ENCODE measurements at regions not wholly inside any gene's neighbourhood (a gene's known extent, or its start where the extent isn't known, plus 50 kb on each side); places are given as distances from the start of the nearest gene placed in this dataset.

GRCh38 chr19:31783592-31783991 lies 434.4 kb upstream of the TSHZ3 start:
- ChIA-PET POLR2A (no interaction called here), CTCF (no interaction called here)
- no peak for DNase-seq (ENCODE audit: low read depth, low spot score)
- no peak overlapping the region for H3K4me3 ChIP-seq (ENCODE audit: low read depth, low read length)
- TF ChIP-seq, protein P1, sequence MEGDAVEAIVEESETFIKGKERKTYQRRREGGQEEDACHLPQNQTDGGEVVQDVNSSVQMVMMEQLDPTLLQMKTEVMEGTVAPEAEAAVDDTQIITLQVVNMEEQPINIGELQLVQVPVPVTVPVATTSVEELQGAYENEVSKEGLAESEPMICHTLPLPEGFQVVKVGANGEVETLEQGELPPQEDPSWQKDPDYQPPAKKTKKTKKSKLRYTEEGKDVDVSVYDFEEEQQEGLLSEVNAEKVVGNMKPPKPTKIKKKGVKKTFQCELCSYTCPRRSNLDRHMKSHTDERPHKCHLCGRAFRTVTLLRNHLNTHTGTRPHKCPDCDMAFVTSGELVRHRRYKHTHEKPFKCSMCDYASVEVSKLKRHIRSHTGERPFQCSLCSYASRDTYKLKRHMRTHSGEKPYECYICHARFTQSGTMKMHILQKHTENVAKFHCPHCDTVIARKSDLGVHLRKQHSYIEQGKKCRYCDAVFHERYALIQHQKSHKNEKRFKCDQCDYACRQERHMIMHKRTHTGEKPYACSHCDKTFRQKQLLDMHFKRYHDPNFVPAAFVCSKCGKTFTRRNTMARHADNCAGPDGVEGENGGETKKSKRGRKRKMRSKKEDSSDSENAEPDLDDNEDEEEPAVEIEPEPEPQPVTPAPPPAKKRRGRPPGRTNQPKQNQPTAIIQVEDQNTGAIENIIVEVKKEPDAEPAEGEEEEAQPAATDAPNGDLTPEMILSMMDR (IDR thresholded peaks at IDR 0.05; ENCODE audit: insufficient read depth, low read length, missing control alignments): no peak

DNA sequence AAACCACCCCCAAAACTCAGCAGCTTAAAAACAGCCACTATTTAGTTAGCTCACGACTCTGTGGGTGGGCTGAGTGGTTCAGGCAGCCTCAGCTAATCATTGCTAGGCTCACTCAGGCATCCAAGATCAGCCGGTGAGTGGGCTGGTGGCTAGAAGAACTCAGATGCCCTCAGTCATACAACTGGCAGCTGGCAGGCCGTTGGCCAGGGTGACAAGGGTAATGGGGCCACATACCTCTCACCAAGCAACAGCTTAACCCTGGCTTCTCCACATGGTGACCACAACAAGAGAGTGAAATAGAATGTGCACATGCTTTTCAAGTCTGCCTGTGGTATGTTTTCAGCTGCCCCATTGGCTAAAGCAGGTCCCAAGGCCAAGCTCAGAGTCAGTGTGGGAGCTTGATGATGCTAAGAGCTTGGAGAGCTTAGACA lies 435.4 kb upstream of the TSHZ3 start:
- ChIA-PET CTCF (no interaction called here), POLR2A (no interaction called here)
- DNase-seq (ENCODE audit: low read depth, low spot score): no peak
- TF ChIP-seq, protein P1 (IDR thresholded peaks at IDR 0.05; ENCODE audit: insufficient read depth, low read length, missing control alignments): no peak
- no peak overlapping the region for H3K4me3 ChIP-seq (ENCODE audit: low read depth, low read length)

DNA sequence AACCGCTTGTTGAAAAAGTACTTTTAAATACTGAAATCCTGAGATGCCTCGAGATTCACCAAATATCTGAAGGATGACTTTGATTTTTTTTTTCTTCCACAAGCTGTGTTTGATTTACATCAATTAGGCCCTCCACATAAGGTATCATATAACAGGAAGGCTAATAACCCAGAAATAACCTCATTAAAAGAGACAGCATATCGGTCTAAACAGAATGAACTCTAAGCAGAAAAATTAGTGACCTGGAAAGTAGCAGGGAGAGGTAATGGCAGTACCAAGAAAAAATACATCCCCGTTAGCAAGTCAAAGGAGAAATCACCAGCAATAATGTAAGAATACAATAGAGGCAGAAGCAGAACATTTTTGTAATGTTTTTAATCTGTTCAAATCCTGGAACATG lies 452.4 kb upstream of the TSHZ3 start:
- CTCF ChIA-PET: no interaction called here
- TF ChIP-seq, protein P1 (IDR thresholded peaks at IDR 0.05; ENCODE audit: insufficient read depth, low read length, missing control alignments): no peak
- DNase-seq (ENCODE audit: low read depth, low spot score): no peak
- no peak overlapping the region for H3K4me3 ChIP-seq (ENCODE audit: low read depth, low read length)
- POLR2A ChIA-PET: no interaction called here

DNA sequence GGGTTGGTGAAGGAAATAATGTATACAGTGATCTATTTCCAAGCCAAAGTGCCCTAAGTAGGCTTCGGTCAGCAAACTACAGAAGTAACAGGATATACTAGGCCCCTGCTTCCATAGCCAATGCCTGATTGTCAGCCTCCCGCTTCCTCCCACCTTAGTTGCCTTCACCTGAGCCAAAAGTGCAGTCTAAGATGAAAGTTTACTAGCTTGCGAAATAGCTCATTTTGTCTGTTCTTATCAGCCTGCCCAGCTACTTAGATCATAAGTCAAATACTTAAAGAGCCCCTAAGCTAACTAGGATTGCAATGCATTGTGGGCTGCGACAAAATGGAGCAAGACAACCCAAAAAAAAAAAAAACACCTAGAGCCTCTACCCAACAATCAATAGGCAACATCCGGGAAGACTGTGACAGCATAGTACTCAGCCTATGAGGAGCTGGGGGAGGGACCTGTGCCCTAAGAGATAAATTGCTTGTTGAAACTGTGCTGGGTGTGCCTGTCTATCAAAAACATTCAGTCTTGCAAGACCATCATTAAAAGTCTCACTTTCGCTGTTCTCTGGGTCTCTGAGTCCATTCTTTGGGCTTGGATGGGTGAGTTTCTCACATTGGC lies 454.7 kb upstream of the TSHZ3 start:
- DNase-seq (ENCODE audit: low read depth, low spot score): no peak
- TF ChIP-seq, protein P1 (IDR thresholded peaks at IDR 0.05; ENCODE audit: insufficient read depth, low read length, missing control alignments): no peak
- POLR2A ChIA-PET: no interaction called here
- no peak overlapping the region for H3K4me3 ChIP-seq (ENCODE audit: low read depth, low read length)
- CTCF ChIA-PET: no interaction called here

- CTCF ChIA-PET: no interaction called here
Observed at GRCh38 chr19:31804668-31805067, 455.4 kb upstream of the TSHZ3 start.

DNA sequence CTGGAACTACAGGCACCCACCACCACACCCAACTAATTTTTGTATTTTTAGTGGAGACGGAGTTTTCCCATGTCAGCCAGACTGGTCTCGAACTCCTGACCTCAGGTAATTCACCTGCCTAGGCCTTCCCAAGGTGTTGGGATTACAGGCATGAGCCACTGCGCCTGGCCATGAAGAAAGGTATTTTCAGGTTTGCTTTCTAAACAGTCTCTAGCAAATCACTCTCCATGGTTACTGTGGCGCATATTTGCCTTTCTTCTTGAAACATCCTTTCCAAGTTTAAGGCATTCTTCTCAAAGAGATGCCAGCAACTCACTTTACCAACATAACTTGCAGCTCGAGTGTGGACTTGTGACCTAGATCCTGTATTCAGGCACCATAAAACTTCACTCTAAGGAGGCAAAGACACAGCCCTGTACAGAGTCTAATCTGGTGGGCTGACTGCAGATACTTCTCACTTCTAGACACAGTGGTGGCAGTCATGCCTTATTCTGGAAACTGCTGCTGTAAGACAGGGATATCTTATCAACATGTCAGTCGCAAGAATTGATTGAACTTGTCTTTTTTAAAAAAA lies 461.4 kb upstream of the TSHZ3 start:
- H3K4me3 ChIP-seq (ENCODE audit: low read depth, low read length): no peak overlapping the region
- no peak for DNase-seq (ENCODE audit: low read depth, low spot score)
- POLR2A ChIA-PET: no interaction called here
- CTCF ChIA-PET: no interaction called here
- TF ChIP-seq, protein P1 (IDR thresholded peaks at IDR 0.05; ENCODE audit: insufficient read depth, low read length, missing control alignments): no peak

More at GRCh38 chr19:31804668-31805067, 455.4 kb upstream of the TSHZ3 start:
- TF ChIP-seq, protein P1 (IDR thresholded peaks at IDR 0.05; ENCODE audit: insufficient read depth, low read length, missing control alignments): no peak
- POLR2A ChIA-PET: no interaction called here
- no peak for DNase-seq (ENCODE audit: low read depth, low spot score)
- no peak overlapping the region for H3K4me3 ChIP-seq (ENCODE audit: low read depth, low read length)

Measured in AG04449 (cell line).